ENCODE measurements at regions not wholly inside any gene's neighbourhood (a gene's known extent, or its start where the extent isn't known, plus 50 kb on each side); places are given as distances from the start of the nearest gene placed in this dataset.

- DNase-seq = no peak
Observed at GRCh38 chr3:181860235-181860634, 148.5 kb downstream of the SOX2 start.

- DNase-seq = no peak
Observed at GRCh38 chr3:181862502-181862901, 150.8 kb downstream of the SOX2 start.

- no peak for DNase-seq
Observed at GRCh38 chr3:181868576-181869082, 156.9 kb downstream of the SOX2 start.

GRCh38 chr3:181872887-181873286 lies 161.2 kb downstream of the SOX2 start:
- DNase-seq = no peak

- no peak for DNase-seq
Observed at GRCh38 chr3:181879926-181880325, 168.2 kb downstream of the SOX2 start.

- DNase-seq = no peak
Observed at GRCh38 chr3:181880331-181880730, 168.6 kb downstream of the SOX2 start.

GRCh38 chr3:181881749-181882148 lies 170.0 kb downstream of the SOX2 start:
- DNase-seq = no peak

- no peak for DNase-seq
Observed at GRCh38 chr3:181885868-181886630, 174.3 kb downstream of the SOX2 start.

- no peak for DNase-seq
Observed at GRCh38 chr3:181886676-181887075, 175.0 kb downstream of the SOX2 start.

GRCh38 chr3:181887685-181888084 lies 176.0 kb downstream of the SOX2 start:
- no peak for DNase-seq

- DNase-seq = no peak
Observed at GRCh38 chr3:181888234-181888633, 176.5 kb downstream of the SOX2 start.

GRCh38 chr3:181892848-181893247 lies 181.1 kb downstream of the SOX2 start:
- no peak for DNase-seq

GRCh38 chr3:181896605-181897004 lies 184.9 kb downstream of the SOX2 start:
- no peak for DNase-seq

GRCh38 chr3:181899702-181900101 lies 188.0 kb downstream of the SOX2 start:
- no peak for DNase-seq

GRCh38 chr3:181901626-181902025 lies 189.9 kb downstream of the SOX2 start:
- DNase-seq = no peak

GRCh38 chr3:181906338-181906737 lies 194.6 kb downstream of the SOX2 start:
- DNase-seq = no peak

- DNase-seq = no peak
Observed at GRCh38 chr3:181909241-181909640, 197.5 kb downstream of the SOX2 start.

GRCh38 chr3:181912384-181912783 lies 200.7 kb downstream of the SOX2 start:
- DNase-seq = no peak

GRCh38 chr3:181913254-181913653 lies 201.5 kb downstream of the SOX2 start:
- no peak for DNase-seq

GRCh38 chr3:181915551-181915950 lies 203.8 kb downstream of the SOX2 start:
- DNase-seq = no peak

- no peak for DNase-seq
Observed at GRCh38 chr3:181916013-181916412, 204.3 kb downstream of the SOX2 start.

GRCh38 chr3:181917027-181917426 lies 205.3 kb downstream of the SOX2 start:
- no peak for DNase-seq

- DNase-seq = no peak
Observed at GRCh38 chr3:181919375-181919774, 207.7 kb downstream of the SOX2 start.

- DNase-seq = no peak
Observed at GRCh38 chr3:181920409-181920808, 208.7 kb downstream of the SOX2 start.

- DNase-seq = no peak
Observed at GRCh38 chr3:181921220-181921619, 209.5 kb downstream of the SOX2 start.

Data from CD4-positive, alpha-beta T cell treated with Interleukin-12 subunit alpha and Interleukin-12 subunit beta, for 1 hour (primary cell).